ENCODE measurements at regions not wholly inside any gene's neighbourhood (a gene's known extent, or its start where the extent isn't known, plus 50 kb on each side); places are given as distances from the start of the nearest gene placed in this dataset.

DNA sequence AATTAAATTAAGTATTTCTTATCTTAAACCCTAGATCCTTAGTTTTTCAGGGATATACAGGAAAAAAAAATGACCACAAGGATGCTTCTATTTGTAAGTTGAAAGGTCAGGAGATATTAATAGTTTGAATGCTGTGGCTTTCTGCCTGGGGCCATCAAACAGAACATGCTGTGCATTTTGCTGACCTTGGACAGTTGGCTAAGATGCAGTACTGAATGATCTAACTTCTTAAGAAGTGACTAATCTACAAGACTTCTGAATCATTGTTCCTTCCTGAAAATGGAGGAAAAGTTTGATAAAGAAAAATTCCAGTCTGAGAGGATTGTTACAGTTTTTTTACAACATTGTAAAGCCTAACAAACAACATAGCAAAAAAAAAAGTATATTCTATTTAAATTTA is 237.8 kb upstream of the JADE1 start:
- peaks cover 44% of the 10 kb centered on the region for H3K4me1 ChIP-seq (replicated peaks)
- peak; percentile 67 to 73 for DNase-seq (ENCODE audit: low read depth in 1 of 2, low spot score in 2 of 2)
- H3K9me3 ChIP-seq (replicated peaks), result no peaks in the 10 kb centered on the region
- H3K27me3 ChIP-seq (replicated peaks), result no peaks in the 10 kb centered on the region
- H3K27ac ChIP-seq, result peak overlapping the region; percentile 81
- no peak overlapping the region for H3K4me3 ChIP-seq
- peaks cover 4% of the 10 kb centered on the region; the same call in 1 of the 2 replicates for H3K36me3 ChIP-seq

DNA sequence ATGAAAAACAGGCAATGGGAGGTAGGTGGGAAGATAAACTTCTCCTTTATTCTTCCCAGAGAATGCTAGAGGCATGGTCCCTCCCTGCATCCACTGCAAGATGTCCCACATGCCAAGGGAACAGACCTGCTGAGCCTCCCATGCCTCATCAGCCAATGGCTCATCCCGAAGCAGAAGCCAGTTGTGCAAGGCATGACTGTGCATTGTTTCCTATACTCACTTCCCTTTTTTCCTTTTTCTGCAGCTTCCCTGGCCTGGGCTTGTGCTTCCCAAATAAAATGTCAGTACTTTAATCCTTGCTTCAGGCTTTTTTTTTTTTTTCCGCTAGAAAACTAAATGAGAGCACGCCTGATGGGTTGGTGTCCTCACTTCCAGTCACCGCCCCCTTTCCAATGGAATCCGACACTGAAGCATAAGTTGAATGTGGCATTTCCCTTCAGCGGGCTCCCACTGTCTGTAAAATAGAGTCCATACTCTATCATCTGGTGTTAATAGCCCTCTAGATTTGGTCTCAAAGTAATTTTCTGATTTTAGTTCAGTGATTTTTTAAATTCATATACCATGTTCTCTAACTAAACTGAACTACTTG is 239.0 kb upstream of the JADE1 start:
- DNase-seq (ENCODE audit: low read depth in 1 of 2, low spot score in 2 of 2), result no peak
- Histone ChIP-seq H3K9me3 (replicated peaks) (no peaks in the 10 kb centered on the region), H3K4me1 (replicated peaks) (peaks cover 51% of the 10 kb centered on the region), H3K4me3 (no peak overlapping the region), H3K27me3 (replicated peaks) (no peaks in the 10 kb centered on the region), H3K27ac (no peak overlapping the region), H3K36me3 (peaks cover 4% of the 10 kb centered on the region; the same call in 1 of the 2 replicates)

DNA sequence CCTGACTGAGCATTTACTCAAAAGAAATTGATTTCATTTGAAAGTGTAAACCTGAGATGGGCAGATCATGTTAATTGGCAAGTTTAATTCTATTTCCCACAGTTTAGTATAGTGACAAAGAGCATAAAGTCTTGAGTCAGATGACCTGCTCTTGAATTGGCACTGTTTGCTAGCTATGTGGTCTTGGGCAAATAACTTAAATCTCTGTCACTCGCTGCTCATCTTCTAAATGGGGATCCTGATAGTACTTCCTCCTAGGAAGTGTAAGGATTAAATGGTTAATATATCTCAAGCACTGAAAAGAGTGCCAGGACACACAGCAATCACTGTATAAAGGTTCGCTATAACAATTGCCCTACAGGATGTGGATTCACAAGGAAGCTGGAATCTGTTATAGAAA is 242.8 kb upstream of the JADE1 start:
- Histone ChIP-seq H3K27ac (no peak overlapping the region), H3K4me3 (no peak overlapping the region), H3K4me1 (replicated peaks) (peaks cover 25% of the 10 kb centered on the region), H3K36me3 (no peaks in the 10 kb centered on the region), H3K27me3 (replicated peaks) (no peaks in the 10 kb centered on the region), H3K9me3 (replicated peaks) (no peaks in the 10 kb centered on the region)
- DNase-seq (ENCODE audit: low read depth in 1 of 2, low spot score in 2 of 2), result no peak

GRCh38 chr4:128565565-128566186 is 243.8 kb upstream of the JADE1 start:
- H3K27me3 ChIP-seq (replicated peaks), result no peaks in the 10 kb centered on the region
- no peaks in the 10 kb centered on the region for H3K36me3 ChIP-seq
- H3K27ac ChIP-seq, result no peak overlapping the region
- H3K9me3 ChIP-seq (replicated peaks), result no peaks in the 10 kb centered on the region
- H3K4me1 ChIP-seq (replicated peaks), result peaks cover 25% of the 10 kb centered on the region
- peak in 1 of 2 experiments; percentile 55 for DNase-seq (ENCODE audit: low read depth in 1 of 2, low spot score in 2 of 2)
- no peak overlapping the region for H3K4me3 ChIP-seq

DNA sequence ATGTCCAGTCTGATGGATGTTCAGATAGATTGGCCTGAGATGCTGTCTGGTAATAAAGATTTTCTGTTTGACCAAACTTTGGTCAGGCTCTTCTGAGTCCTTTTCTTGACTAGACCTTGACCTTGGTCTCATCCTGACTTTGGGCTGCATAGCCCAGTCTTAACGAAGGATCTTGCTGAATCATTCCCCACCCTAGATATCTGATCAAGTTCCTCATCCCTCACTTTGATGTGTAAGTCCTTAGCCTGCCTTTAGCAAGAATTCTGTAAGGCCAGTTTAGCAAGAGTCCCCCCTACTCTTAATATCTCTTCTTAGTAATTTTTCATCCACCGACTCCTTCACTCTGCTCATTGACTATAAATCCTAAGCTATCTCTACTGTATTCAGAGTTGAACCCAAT is 244.4 kb upstream of the JADE1 start:
- H3K4me3 ChIP-seq, result no peak overlapping the region
- no peaks in the 10 kb centered on the region for H3K9me3 ChIP-seq (replicated peaks)
- H3K27me3 ChIP-seq (replicated peaks), result no peaks in the 10 kb centered on the region
- no peaks in the 10 kb centered on the region for H3K36me3 ChIP-seq
- H3K4me1 ChIP-seq (replicated peaks), result peaks cover 30% of the 10 kb centered on the region
- no peak for DNase-seq (ENCODE audit: low read depth in 1 of 2, low spot score in 2 of 2)
- H3K27ac ChIP-seq, result no peak overlapping the region

GRCh38 chr4:128564081-128564630 is 245.3 kb upstream of the JADE1 start:
- peaks cover 35% of the 10 kb centered on the region for H3K4me1 ChIP-seq (replicated peaks)
- H3K27ac ChIP-seq, result no peak overlapping the region
- DNase-seq (ENCODE audit: low read depth in 1 of 2, low spot score in 2 of 2), result no peak
- no peaks in the 10 kb centered on the region for H3K36me3 ChIP-seq
- H3K27me3 ChIP-seq (replicated peaks), result no peaks in the 10 kb centered on the region
- no peaks in the 10 kb centered on the region for H3K9me3 ChIP-seq (replicated peaks)
- no peak overlapping the region for H3K4me3 ChIP-seq

DNA sequence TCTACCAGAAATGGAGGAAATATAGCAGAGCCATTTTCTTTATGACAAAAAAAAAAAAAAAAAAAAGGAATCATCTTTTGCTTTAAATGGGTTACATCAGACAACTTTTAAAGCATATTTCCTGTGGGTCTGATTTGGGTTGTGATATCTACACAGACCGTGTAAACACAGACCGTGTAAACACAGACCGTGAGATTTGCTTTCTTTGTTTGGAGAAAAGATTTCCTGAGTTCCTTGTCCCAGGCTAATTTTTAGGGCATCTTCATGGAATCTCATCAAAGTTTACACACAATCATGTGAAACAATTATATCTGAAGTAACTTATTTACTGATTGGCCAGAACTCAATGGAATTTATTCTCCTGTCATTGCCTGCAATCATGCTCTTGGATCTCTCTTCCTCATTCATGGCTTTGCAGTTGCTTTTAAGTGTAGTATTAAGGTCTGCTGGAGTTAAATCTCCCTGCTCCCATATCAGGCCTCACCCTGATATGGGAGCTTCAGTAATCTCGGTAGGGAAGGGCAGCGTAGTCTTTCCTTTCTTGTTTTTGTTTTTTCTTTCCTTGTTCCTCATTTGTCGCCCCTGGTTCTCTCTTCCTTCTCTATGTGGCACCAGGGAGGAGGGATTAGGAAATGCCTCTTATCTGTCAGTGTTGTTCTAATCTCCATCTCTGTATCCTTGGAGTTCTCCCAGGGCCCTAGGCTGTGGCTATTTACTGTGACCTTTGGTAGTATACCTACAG is 248.6 kb upstream of the JADE1 start:
- no peak overlapping the region for H3K4me3 ChIP-seq
- peaks cover 27% of the 10 kb centered on the region for H3K4me1 ChIP-seq (replicated peaks)
- no peaks in the 10 kb centered on the region for H3K36me3 ChIP-seq
- H3K27me3 ChIP-seq (replicated peaks), result no peaks in the 10 kb centered on the region
- peak overlapping the region; percentile 50 for H3K27ac ChIP-seq
- H3K9me3 ChIP-seq (replicated peaks), result no peaks in the 10 kb centered on the region
- DNase-seq (ENCODE audit: low read depth in 1 of 2, low spot score in 2 of 2), result peak in 1 of 2 experiments; percentile 53

GRCh38 chr4:128558896-128559679 is 250.4 kb upstream of the JADE1 start:
- Histone ChIP-seq H3K9me3 (replicated peaks) (no peaks in the 10 kb centered on the region), H3K36me3 (no peaks in the 10 kb centered on the region), H3K27me3 (replicated peaks) (no peaks in the 10 kb centered on the region), H3K27ac (no peak overlapping the region; the same call in 1 of the 2 replicates), H3K4me3 (no peak overlapping the region), H3K4me1 (replicated peaks) (peaks cover 30% of the 10 kb centered on the region)
- DNase-seq (ENCODE audit: low read depth in 1 of 2, low spot score in 2 of 2), result peak in 1 of 2 experiments; percentile 40

DNA sequence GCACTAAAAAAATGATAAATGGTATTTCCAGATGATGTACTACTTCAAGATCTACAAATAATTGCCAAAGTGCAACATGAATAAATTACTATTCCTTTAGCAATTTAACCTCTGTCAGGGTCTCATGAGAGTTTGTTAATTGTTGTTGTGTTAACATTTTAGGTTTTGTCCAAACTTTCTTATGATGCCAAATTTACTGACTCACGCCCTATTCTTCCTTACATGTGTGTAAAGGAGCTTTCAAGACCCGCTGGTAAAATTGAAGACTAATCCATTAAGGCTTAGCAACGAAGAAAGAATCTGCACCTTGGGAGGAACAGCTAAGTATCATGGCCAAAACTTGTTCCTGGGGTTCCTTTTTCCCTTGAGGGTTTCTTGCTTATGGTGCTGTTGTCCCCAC is 252.7 kb upstream of the JADE1 start:
- DNase-seq (ENCODE audit: low read depth in 1 of 2, low spot score in 2 of 2), result no peak

GRCh38 chr4:128553686-128554515 is 255.6 kb upstream of the JADE1 start:
- H3K36me3 ChIP-seq, result no peaks in the 10 kb centered on the region
- H3K4me1 ChIP-seq (replicated peaks), result peaks cover 20% of the 10 kb centered on the region
- H3K9me3 ChIP-seq (replicated peaks), result no peaks in the 10 kb centered on the region
- H3K27me3 ChIP-seq (replicated peaks), result no peaks in the 10 kb centered on the region
- H3K4me3 ChIP-seq, result peak overlapping the region; percentile 50
- peak overlapping the region; percentile 84 for H3K27ac ChIP-seq
- DNase-seq (ENCODE audit: low read depth in 1 of 2, low spot score in 2 of 2), result peak in 1 of 2 experiments; percentile 30

More for the DNA sequence above, 252.7 kb upstream of the JADE1 start:
- H3K36me3 ChIP-seq, result no peaks in the 10 kb centered on the region
- H3K9me3 ChIP-seq (replicated peaks), result no peaks in the 10 kb centered on the region
- H3K4me1 ChIP-seq (replicated peaks), result peaks cover 41% of the 10 kb centered on the region
- no peaks in the 10 kb centered on the region for H3K27me3 ChIP-seq (replicated peaks)
- no peak overlapping the region for H3K27ac ChIP-seq
- H3K4me3 ChIP-seq, result no peak overlapping the region

DNA sequence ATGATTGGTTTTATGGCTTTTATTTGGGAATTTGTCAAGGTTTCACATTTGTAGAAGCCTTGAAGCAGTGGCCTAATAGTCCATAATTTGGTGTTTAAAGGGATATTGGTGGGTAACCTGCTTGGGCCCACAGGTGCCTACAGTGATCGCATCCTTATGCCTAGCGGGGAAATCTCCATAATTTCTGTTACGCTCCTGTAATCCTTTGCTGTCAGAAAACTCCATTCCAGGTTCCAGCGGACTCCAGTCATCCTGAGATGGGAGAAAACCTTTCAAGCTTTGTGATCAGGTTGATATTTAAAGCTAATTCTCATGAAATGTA is 257.0 kb upstream of the JADE1 start:
- peaks cover 14% of the 10 kb centered on the region for H3K4me1 ChIP-seq (replicated peaks)
- no peak for DNase-seq (ENCODE audit: low read depth in 1 of 2, low spot score in 2 of 2)
- no peaks in the 10 kb centered on the region for H3K27me3 ChIP-seq (replicated peaks)
- no peaks in the 10 kb centered on the region for H3K36me3 ChIP-seq
- H3K27ac ChIP-seq, result peak overlapping the region; percentile 84
- H3K4me3 ChIP-seq, result peak overlapping the region; percentile 50
- no peaks in the 10 kb centered on the region for H3K9me3 ChIP-seq (replicated peaks)

DNA sequence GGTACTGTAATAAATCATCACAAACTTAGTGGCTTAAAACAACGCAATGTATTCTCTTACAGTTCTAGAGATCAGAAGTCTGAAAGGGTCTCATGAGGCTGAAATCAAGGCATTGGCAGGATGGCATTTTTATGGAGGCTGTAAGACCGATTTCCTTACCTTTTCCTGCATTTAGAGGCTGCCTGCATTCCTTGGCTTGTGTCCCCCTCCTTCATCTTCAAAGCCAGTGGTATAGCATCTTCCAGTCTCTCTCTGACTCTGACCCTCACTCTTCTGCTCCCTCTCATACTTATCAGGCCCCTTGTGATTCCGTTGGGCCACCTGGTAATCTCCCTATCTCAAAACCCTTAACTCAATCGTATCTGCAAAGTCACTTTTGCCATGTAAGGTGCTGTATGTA is 258.2 kb upstream of the JADE1 start:
- H3K9me3 ChIP-seq (replicated peaks), result no peaks in the 10 kb centered on the region
- DNase-seq (ENCODE audit: low read depth in 1 of 2, low spot score in 2 of 2), result no peak
- H3K4me1 ChIP-seq (replicated peaks), result peaks cover 14% of the 10 kb centered on the region
- no peaks in the 10 kb centered on the region for H3K36me3 ChIP-seq
- H3K27ac ChIP-seq, result no peak overlapping the region
- no peak overlapping the region for H3K4me3 ChIP-seq
- no peaks in the 10 kb centered on the region for H3K27me3 ChIP-seq (replicated peaks)

- Histone ChIP-seq H3K36me3 (no peaks in the 10 kb centered on the region), H3K4me3 (no peak overlapping the region), H3K4me1 (replicated peaks) (peaks cover 14% of the 10 kb centered on the region), H3K27me3 (replicated peaks) (no peaks in the 10 kb centered on the region), H3K9me3 (replicated peaks) (no peaks in the 10 kb centered on the region), H3K27ac (no peak overlapping the region)
- DNase-seq (ENCODE audit: low read depth in 1 of 2, low spot score in 2 of 2), result no peak
Observed at GRCh38 chr4:128550060-128550459, 259.4 kb upstream of the JADE1 start.

All from SJSA1 (cell line).